Bronchial epithelial cell (primary cell): ENCODE measurements at regions not wholly inside any gene's neighbourhood (a gene's known extent, or its start where the extent isn't known, plus 50 kb on each side); places are given as distances from the start of the nearest gene placed in this dataset.
A peak's percentile ranks its signal among the peaks of the same experiment; 100 is the strongest.
"Not testable (repeated sequence)": the region's sequence is repeated elsewhere in the genome, so short reads cannot be mapped to it uniquely, and the experiment has no call there.

Experiments used
- DNase-seq: peaks from one replicate; pipeline ENCODE4 v3.0.0-alpha.2; 2010; ENCODE audit warnings: low read depth
- FAIRE-seq: peaks from 2 replicates; lab custom pipeline; 2011; peaks lifted over from hg19 to GRCh38; lab: Jason Lieb, UNC
- H3K27me3 ChIP-seq: 2 replicates; pipeline ENCODE4 v1.5.1; 2011; ENCODE audit warnings: low read length; ENCODE audit not compliant: control insufficient read depth, insufficient read depth
- H3K36me3 ChIP-seq: 2 replicates; pipeline ENCODE4 v1.5.1; 2011; ENCODE audit warnings: low read length; ENCODE audit not compliant: control insufficient read depth, insufficient read depth
- H3K4me3 ChIP-seq: 2 replicates; pipeline ENCODE4 v1.5.1; 2011; ENCODE audit warnings: mild to moderate bottlenecking, low read depth, low read length, control low read depth
- TF ChIP-seq, protein P1 (sequence below): IDR thresholded peaks from 2 replicates; pipeline ENCODE4 v1.5.1; 2011; ENCODE audit warnings: mild to moderate bottlenecking, moderate library complexity, low read length, control low read depth, inconsistent platforms; ENCODE audit not compliant: insufficient read depth, severe bottlenecking

DNA sequence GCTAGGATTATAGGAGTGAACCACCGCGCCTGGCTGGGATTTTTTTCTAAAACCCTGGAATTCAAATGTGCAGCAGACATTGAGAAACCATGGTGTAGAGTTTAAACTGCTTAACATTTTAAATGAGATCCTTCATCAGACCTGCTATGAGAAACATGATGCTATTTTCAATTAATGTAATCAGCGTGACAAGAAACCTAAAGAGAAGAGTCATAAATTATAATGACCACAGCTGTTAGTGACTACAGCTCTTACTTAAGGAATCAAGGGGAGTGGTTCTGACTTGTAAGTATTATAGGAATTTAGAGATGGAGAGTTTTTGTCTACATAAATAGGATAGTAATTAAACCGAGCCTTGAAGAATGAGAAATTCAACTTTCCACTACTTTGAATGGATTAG, 170.6 kb downstream of the BARX2 start:
- Histone ChIP-seq H3K36me3 (no peaks in the 10 kb centered on the region), H3K27me3 (no peaks in the 10 kb centered on the region), H3K4me3 (no peak overlapping the region)
- DNase-seq, result peak; percentile 7
- no peak for FAIRE-seq
- TF ChIP-seq, protein P1, sequence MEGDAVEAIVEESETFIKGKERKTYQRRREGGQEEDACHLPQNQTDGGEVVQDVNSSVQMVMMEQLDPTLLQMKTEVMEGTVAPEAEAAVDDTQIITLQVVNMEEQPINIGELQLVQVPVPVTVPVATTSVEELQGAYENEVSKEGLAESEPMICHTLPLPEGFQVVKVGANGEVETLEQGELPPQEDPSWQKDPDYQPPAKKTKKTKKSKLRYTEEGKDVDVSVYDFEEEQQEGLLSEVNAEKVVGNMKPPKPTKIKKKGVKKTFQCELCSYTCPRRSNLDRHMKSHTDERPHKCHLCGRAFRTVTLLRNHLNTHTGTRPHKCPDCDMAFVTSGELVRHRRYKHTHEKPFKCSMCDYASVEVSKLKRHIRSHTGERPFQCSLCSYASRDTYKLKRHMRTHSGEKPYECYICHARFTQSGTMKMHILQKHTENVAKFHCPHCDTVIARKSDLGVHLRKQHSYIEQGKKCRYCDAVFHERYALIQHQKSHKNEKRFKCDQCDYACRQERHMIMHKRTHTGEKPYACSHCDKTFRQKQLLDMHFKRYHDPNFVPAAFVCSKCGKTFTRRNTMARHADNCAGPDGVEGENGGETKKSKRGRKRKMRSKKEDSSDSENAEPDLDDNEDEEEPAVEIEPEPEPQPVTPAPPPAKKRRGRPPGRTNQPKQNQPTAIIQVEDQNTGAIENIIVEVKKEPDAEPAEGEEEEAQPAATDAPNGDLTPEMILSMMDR, result no peak

DNA sequence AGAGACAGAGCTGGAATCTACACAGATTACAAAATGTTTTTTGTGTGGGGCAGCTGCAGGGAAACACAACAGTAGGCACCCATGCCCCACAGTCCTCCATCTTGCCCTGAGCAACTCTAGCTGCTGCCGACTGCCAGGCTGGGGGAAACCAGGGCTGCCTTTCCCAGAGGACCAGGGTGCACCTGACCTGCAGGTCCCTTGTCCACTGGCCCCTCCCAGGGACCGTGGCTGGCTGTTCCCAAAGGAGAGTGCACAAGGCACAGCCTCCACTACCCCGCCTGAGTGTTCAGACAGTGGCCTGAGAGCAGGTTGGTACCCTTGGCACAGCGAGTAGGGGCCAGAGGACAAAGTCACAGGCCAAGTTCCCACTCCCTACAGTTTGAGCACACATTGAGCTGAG, 181.8 kb downstream of the BARX2 start:
- Histone ChIP-seq H3K4me3 (no peak overlapping the region), H3K36me3 (no peaks in the 10 kb centered on the region), H3K27me3 (no peaks in the 10 kb centered on the region)
- FAIRE-seq, result no peak
- no peak for DNase-seq
- TF ChIP-seq, protein P1, result no peak

DNA sequence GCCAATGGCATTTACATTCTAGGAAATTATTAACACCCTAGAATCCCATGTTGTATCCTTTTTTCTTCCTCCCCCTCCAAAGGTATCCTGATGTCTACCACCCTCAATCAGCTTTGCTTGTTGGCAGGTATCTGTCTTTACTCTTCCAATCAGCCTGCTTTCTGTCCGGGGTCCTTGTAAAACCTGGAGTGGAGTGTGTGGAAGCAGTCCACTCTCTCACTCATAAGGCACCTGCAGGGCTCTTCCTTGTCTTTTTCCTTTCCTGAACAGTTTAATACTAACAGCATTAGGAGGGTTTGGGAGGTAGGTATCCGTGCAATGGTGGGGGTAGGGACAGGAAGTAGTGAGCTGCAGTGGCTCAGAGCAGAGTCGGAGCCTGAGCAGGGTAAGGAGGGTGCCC, 193.4 kb downstream of the BARX2 start:
- TF ChIP-seq, protein P1, result no peak
- Histone ChIP-seq H3K4me3 (no peak overlapping the region), H3K27me3 (no peaks in the 10 kb centered on the region), H3K36me3 (no peaks in the 10 kb centered on the region)
- DNase-seq, result no peak
- FAIRE-seq, result no peak

DNA sequence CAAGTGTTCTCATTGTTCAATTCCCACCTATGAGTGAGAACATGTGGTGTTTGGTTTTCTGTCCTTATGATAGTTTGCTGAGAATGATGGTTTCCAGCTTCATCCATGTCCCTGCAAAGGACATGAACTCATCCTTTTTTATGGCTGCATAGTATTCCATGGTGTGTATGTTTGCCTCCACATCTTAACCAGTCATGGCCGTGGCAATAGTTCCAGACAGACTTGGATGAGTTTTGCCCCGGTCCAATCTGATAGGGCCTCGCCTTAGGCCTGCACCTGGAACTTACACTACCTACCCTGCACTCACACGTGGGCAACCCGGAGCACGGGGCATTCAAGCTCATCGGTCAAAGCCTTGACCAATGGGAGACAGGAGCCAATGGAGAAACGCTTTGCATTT, 197.0 kb downstream of the BARX2 start:
- DNase-seq, H3K27me3 ChIP-seq, H3K36me3 ChIP-seq, FAIRE-seq, H3K4me3 ChIP-seq: not testable (repeated sequence)

DNA sequence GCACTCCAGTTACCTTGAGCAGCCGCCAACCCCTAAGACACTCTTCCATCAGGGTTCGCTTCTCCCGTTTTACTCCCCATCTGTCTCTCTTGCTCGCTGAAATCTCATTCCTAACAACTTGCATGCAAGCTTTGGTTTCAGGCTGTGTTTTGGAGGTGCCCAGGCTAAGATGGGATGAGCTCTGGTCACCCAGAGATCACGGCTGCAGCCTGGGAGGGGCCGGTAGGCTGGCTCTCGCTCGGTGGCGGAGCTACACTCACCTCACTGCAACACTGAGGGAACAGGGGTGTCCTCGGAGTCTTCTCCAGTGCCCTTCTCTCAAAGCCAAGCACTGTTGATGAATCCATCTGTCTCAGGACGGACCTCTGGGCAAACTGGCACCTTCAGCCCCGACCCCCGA, 197.5 kb downstream of the BARX2 start:
- TF ChIP-seq, protein P1, result no peak

DNA sequence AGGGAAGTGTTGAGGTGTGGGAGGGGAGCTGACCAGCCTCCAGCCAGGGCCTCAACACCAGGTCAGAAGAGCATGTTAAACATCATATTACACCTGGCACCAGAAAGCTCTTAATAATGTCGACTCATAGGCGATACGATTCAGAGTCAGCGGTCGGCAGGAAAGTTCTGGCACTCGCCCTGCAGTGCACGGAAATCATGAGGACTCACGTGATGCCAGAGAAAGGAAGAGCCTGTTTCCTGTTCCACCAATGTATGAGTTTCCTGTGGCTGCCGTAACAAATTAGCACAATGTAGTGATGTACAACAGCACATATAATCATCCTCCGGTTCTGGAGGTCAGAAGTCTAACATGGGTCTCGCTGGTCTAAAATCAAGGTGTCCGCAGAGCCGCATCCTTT, 198.8 kb downstream of the BARX2 start:
- Histone ChIP-seq H3K36me3 (no peaks in the 10 kb centered on the region), H3K4me3 (no peak overlapping the region), H3K27me3 (peaks cover 2% of the 10 kb centered on the region)
- FAIRE-seq, result peak; percentile 60
- no peak for DNase-seq
- TF ChIP-seq, protein P1, result no peak

More for the DNA sequence above, 197.5 kb downstream of the BARX2 start:
- no peak for DNase-seq
- no peak for FAIRE-seq
- Histone ChIP-seq H3K36me3 (no peaks in the 10 kb centered on the region), H3K27me3 (no peaks in the 10 kb centered on the region), H3K4me3 (no peak overlapping the region)
